Progenitor cell of endocrine pancreas (in vitro differentiated cells): ENCODE measurements at regions not wholly inside any gene's neighbourhood (a gene's known extent, or its start where the extent isn't known, plus 50 kb on each side); places are given as distances from the start of the nearest gene placed in this dataset.

ENCODE experiments used
- DNase-seq: peaks from one replicate; pipeline ENCODE4 v3.0.0; 2021; ENCODE audit warnings: low spot score; ENCODE audit not compliant: unreplicated experiment
- H3K27ac Mint-ChIP-seq: 2 replicates; pipeline ENCODE4 v1.8.0; 2021; ENCODE audit warnings: mild to moderate bottlenecking, moderate library complexity, mixed read lengths
- H3K27me3 Mint-ChIP-seq: 2 replicates; pipeline ENCODE4 v1.8.0; 2021; ENCODE audit warnings: mixed read lengths
- H3K36me3 Mint-ChIP-seq: 2 replicates; pipeline ENCODE4 v1.8.0; 2022; ENCODE audit warnings: mixed read lengths; ENCODE audit not compliant: insufficient read depth
- H3K4me1 Mint-ChIP-seq: 2 replicates; pipeline ENCODE4 v1.8.0; 2021; ENCODE audit warnings: low read depth, mixed read lengths
- H3K4me3 Mint-ChIP-seq: 2 replicates; pipeline ENCODE4 v1.8.0; 2021; ENCODE audit warnings: low read depth, mild to moderate bottlenecking, moderate library complexity, mixed read lengths
- H3K9me3 Mint-ChIP-seq: 2 replicates; pipeline ENCODE4 v1.8.0; 2021; ENCODE audit warnings: low read depth, mixed read lengths
- TF ChIP-seq, protein P1 (sequence below): fragments of 200-600 bp; sonication (generic); IDR thresholded peaks from one replicate; pipeline ENCODE4 v1.5.0; 2021; ENCODE audit warnings: antibody characterized with exemption, mild to moderate bottlenecking; ENCODE audit not compliant: unreplicated experiment

DNA sequence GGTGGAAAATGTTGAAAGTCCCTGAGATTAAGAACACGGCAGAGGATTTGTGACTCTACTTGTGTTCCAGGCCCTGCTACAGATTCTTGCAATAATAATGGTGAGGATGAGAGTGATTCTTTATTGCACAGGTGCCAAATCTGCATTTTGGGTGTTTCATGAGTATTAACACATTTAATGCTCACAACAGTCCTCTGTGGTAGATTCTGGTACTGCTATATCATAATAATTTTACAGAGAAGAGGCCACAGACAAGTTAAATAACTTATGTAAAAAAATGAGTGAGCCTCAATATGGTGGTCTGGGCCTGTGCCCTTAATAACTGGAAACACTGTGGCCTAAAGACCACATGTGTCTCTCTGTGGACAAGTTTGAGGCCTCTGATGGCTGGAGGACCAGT lies 124.3 kb downstream of the C4orf33 start:
- Mint-ChIP-seq H3K27me3 (no peaks in the 10 kb centered on the region), H3K4me3 (no peak overlapping the region), H3K27ac (no peak overlapping the region), H3K4me1 (no peaks in the 10 kb centered on the region), H3K36me3 (no peaks in the 10 kb centered on the region), H3K9me3 (no peaks in the 10 kb centered on the region)
- TF ChIP-seq, protein P1, sequence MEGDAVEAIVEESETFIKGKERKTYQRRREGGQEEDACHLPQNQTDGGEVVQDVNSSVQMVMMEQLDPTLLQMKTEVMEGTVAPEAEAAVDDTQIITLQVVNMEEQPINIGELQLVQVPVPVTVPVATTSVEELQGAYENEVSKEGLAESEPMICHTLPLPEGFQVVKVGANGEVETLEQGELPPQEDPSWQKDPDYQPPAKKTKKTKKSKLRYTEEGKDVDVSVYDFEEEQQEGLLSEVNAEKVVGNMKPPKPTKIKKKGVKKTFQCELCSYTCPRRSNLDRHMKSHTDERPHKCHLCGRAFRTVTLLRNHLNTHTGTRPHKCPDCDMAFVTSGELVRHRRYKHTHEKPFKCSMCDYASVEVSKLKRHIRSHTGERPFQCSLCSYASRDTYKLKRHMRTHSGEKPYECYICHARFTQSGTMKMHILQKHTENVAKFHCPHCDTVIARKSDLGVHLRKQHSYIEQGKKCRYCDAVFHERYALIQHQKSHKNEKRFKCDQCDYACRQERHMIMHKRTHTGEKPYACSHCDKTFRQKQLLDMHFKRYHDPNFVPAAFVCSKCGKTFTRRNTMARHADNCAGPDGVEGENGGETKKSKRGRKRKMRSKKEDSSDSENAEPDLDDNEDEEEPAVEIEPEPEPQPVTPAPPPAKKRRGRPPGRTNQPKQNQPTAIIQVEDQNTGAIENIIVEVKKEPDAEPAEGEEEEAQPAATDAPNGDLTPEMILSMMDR: no peak
- DNase-seq: no peak

- TF ChIP-seq, protein P1: no peak
- no peak overlapping the region for H3K4me3 Mint-ChIP-seq
- no peaks in the 10 kb centered on the region for H3K4me1 Mint-ChIP-seq
- DNase-seq: no peak
- no peaks in the 10 kb centered on the region for H3K27me3 Mint-ChIP-seq
- no peak overlapping the region for H3K27ac Mint-ChIP-seq
- no peaks in the 10 kb centered on the region for H3K9me3 Mint-ChIP-seq
- H3K36me3 Mint-ChIP-seq: no peaks in the 10 kb centered on the region
These were observed 128.0 kb downstream of the C4orf33 start for GRCh38 chr4:129223945-129224344.

DNA sequence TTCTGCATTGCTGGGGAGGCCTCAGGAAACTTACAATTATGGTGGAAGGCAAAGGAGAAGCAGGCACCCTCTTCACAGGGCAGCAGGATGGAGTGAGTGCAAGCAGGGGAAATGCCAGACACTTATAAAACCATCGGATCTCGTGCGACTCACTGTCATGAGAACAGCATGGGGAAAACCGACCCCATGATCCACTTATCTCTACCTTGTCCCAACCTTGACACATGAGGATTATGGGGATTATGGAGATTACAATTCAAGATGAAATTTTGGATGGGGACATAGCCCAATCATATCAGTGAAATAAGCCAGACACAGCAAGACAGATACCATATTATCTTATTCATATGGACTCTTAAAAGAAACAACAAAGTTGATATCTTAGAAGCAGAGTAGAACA lies 134.9 kb downstream of the C4orf33 start:
- Mint-ChIP-seq H3K27me3 (no peaks in the 10 kb centered on the region), H3K36me3 (no peaks in the 10 kb centered on the region), H3K27ac (no peak overlapping the region)

DNA sequence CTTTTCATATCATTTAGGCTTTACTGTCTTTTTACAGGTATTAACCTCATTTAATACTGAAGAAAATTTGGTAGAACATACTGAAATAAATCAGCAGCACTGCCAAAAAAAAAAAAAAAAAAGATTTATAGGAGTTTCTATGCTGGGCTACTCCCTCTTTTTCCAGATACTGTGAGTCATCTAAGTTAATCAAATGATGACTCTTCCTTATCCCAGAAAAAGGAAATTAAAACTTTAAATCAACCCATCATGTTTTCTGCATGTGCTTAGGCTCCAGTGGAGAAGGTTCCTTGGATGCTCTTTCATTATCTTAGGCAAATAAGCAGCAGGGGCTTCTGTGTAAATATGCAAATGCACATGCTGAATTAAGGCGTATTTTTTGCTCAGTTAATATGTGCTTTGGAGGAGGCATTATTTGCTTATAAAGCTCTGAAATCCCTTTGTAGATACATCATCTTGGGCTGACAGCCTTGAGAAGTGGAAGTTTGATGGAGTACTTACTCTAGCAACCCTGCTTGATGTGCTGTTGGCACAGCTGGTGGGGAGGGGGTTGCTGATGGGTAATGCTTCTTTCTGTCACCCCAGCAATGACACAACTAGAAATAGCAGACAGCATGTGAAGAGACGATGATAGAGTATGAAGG lies 136.1 kb downstream of the C4orf33 start:
- Mint-ChIP-seq H3K4me3 (no peak overlapping the region), H3K9me3 (no peaks in the 10 kb centered on the region), H3K27ac (no peak overlapping the region), H3K36me3 (no peaks in the 10 kb centered on the region), H3K27me3 (no peaks in the 10 kb centered on the region), H3K4me1 (no peaks in the 10 kb centered on the region)
- TF ChIP-seq, protein P1: no peak
- no peak for DNase-seq

More for the DNA sequence above, 134.9 kb downstream of the C4orf33 start:
- no peak for DNase-seq
- TF ChIP-seq, protein P1: no peak
- H3K9me3 Mint-ChIP-seq: no peaks in the 10 kb centered on the region
- no peaks in the 10 kb centered on the region for H3K4me1 Mint-ChIP-seq
- H3K4me3 Mint-ChIP-seq: no peak overlapping the region

DNA sequence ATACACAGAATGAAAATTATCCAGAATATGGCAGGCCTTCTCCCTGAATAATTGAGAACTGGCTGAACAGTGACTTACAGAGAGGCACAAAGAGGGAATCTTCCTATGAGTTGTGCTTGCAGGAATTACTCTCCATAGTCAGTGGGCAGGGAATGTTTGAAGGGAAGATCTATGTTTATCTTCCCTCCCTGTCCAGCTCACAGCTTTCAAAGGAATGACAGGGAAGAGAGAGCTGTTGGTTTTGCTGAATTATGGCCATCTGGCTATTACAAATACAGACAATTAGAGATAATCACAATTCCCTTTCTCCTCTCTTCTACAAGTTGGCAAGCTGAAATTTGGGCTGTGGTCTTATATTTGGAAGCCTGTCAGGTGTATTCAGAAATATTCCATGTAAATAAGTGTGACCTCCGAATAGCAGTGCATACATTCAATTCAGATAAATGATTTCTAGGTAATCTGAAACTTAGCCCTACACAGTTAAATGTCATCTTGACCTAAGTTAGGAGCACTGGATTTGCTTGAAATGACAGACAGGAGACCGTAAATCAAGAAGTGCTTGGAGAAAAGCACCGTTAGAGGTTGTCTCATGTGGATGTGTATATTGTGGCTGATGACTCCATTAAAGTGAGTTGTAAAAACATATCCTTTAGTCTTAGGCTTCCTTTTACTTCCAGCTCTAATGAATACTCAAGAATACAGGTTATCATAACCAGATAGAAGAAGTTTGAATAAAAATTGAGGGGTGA lies 136.8 kb downstream of the C4orf33 start:
- Mint-ChIP-seq H3K27ac (no peak overlapping the region), H3K27me3 (no peaks in the 10 kb centered on the region), H3K4me1 (no peaks in the 10 kb centered on the region), H3K4me3 (no peak overlapping the region), H3K9me3 (no peaks in the 10 kb centered on the region), H3K36me3 (no peaks in the 10 kb centered on the region)
- no peak for DNase-seq
- TF ChIP-seq, protein P1: no peak
